Kidney (tissue), 13 donors: ENCODE measurements at regions not wholly inside any gene's neighbourhood (a gene's known extent, or its start where the extent isn't known, plus 50 kb on each side); places are given as distances from the start of the nearest gene placed in this dataset.

ENCODE experiments used
- DNase-seq, 5 donors: peaks; one replicate each; pipeline ENCODE4 v3.0.0-alpha.2; 2013 to 2020
- FAIRE-seq: peaks from 2 replicates; lab custom pipeline; 2012; peaks lifted over from hg19 to GRCh38; lab: Jason Lieb, UNC
- H3K27ac ChIP-seq, 2 donors: one replicate each; pipeline ENCODE4 v1.7.0; 2013; ENCODE audit warnings: low read depth in 2 of 2, low read length in 2 of 2, inconsistent platforms in 1 of 2
- H3K27me3 ChIP-seq: one replicate; pipeline ENCODE4 v1.7.1; 2013; ENCODE audit warnings: low read length, inconsistent platforms; ENCODE audit not compliant: control insufficient read depth, insufficient read depth
- H3K36me3 ChIP-seq, 3 donors: one replicate each; pipeline versions ENCODE4 v1.7.0 to v1.7.1; 2013; ENCODE audit warnings: low read length in 3 of 3, control low read depth in 1 of 3, inconsistent platforms in 1 of 3; ENCODE audit not compliant: insufficient read depth in 3 of 3, control insufficient read depth in 2 of 3
- H3K4me1 ChIP-seq, 3 donors: one replicate each; pipeline versions ENCODE4 v1.7.0 to v1.7.1; 2013; ENCODE audit warnings: low read length in 3 of 3, inconsistent platforms in 1 of 3, low read depth in 1 of 3; ENCODE audit not compliant: control insufficient read depth in 2 of 3, insufficient read depth in 2 of 3
- H3K4me3 ChIP-seq, 3 donors: one replicate each; pipeline versions ENCODE4 v1.7.0 to v1.8.1; 2013; ENCODE audit warnings: low read length in 3 of 3, control low read depth in 1 of 3, inconsistent platforms in 1 of 3
- H3K9ac ChIP-seq, 3 donors: one replicate each; pipeline versions ENCODE4 v1.7.0 to v1.7.1; 2013; ENCODE audit warnings: low read length in 3 of 3, control low read depth in 1 of 3, inconsistent platforms in 1 of 3
- H3K9me3 ChIP-seq, 3 donors: one replicate each; pipeline versions ENCODE4 v1.7.0 to v1.7.1; 2013; ENCODE audit warnings: low read length in 3 of 3, control low read depth in 1 of 3, inconsistent platforms in 1 of 3; ENCODE audit not compliant: control insufficient read depth in 2 of 3, insufficient read depth in 1 of 3
- intact Hi-C: fragments of 100-400 bp; cut with DNase I; formaldehyde crosslinking; loops from one replicate; pipeline ENCODE4 v1.11.1; 2022
- TF ChIP-seq, protein P1 (sequence below): IDR thresholded peaks from 3 replicates; pipeline ENCODE4 v1.5.1; 2012; ENCODE audit warnings: mild to moderate bottlenecking, moderate library complexity, borderline replicate concordance; ENCODE audit not compliant: insufficient read depth; ENCODE audit errors: extremely low read depth
- donor health status: control.
- donor health status: control.
- donor health status: control.
- donor health status: control.
- donor health status: control.
- donor health status: DM: yes; HTN: yes; CAD: no.
- donor health status: Normal renal cell carcinoma (clear cell type).

DNA sequence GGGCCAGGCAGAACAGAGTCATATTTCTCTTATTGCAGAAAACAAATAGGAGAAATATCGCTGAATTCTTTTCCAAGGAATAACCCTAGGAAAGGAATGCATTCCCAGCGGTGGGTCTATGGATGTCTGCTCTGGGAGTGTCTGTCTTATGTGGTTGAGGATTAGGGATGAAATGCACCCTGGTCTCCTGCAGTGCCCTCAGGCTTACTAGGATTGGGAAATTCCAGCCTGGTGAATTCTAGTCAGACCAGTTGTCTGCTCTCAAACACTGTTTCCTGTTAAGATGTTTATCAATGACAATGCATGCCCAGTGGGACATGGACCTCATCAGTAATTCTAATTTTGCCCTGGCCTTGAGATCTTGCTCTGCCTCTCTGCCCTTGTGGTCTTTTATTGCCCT, 136.1 kb upstream of the ELAVL2 start:
- H3K4me3 ChIP-seq, result no peak overlapping the region
- no peaks in the 10 kb centered on the region for H3K36me3 ChIP-seq
- H3K9me3 ChIP-seq, result no peaks in the 10 kb centered on the region
- TF ChIP-seq, protein P1, sequence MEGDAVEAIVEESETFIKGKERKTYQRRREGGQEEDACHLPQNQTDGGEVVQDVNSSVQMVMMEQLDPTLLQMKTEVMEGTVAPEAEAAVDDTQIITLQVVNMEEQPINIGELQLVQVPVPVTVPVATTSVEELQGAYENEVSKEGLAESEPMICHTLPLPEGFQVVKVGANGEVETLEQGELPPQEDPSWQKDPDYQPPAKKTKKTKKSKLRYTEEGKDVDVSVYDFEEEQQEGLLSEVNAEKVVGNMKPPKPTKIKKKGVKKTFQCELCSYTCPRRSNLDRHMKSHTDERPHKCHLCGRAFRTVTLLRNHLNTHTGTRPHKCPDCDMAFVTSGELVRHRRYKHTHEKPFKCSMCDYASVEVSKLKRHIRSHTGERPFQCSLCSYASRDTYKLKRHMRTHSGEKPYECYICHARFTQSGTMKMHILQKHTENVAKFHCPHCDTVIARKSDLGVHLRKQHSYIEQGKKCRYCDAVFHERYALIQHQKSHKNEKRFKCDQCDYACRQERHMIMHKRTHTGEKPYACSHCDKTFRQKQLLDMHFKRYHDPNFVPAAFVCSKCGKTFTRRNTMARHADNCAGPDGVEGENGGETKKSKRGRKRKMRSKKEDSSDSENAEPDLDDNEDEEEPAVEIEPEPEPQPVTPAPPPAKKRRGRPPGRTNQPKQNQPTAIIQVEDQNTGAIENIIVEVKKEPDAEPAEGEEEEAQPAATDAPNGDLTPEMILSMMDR, result no peak
- DNase-seq, result no peak
- H3K4me1 ChIP-seq, result no peaks in the 10 kb centered on the region
- H3K27ac ChIP-seq, result no peak overlapping the region
- no peak for FAIRE-seq
- intact Hi-C loops, result no loop called here
- H3K9ac ChIP-seq, result no peak overlapping the region
- no peaks in the 10 kb centered on the region for H3K27me3 ChIP-seq

DNA sequence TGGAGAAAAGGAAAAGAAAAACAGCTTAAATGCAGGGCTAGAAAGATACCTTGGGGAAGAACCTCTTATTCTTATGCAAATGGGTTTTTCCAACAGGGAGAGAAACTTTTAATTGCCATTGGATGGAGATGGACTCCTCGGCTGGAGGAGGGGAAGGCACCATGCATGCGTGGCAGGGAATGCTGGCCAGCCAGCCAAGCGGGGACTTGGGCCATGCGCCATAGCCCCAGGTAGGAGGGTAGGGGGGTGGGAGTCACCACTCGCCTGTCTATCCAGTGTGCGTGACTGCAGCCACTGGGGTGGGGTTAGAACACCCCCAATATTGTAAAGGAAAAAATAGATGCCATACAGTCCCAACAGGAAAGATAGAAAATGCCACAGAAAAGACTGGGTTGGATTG, 119.9 kb upstream of the ELAVL2 start:
- DNase-seq (no peak), FAIRE-seq (no peak)
- Histone ChIP-seq H3K36me3 (no peaks in the 10 kb centered on the region), H3K27ac (no peak overlapping the region), H3K9ac (no peak overlapping the region), H3K4me1 (no peaks in the 10 kb centered on the region), H3K4me3 (no peak overlapping the region), H3K27me3 (no peaks in the 10 kb centered on the region), H3K9me3 (peaks cover 0 to 18% (median 2%) of the 10 kb centered on the region in 3 donors)
- intact Hi-C loops, result no loop called here
- TF ChIP-seq, protein P1, result no peak

DNA sequence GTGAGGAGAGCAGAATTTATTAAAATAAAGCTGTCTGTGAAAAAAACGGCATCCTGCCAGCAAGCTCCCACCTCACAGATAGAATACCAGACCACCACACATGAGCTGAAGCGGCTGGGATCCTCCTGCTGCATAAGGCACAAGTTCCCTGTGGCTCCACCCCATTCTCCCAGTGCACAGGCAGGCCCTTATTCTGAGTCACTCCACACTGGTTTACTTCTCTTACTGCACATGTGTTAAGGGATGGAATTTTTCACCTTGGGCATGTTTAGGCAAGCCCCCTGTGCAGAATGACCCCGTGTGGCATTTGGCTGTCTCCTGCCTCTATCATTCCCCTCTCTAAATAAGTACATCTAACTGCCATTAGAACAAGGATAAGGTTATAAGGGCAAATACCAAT, 115.0 kb upstream of the ELAVL2 start:
- Histone ChIP-seq H3K27me3 (no peaks in the 10 kb centered on the region), H3K9ac (no peak overlapping the region), H3K27ac (no peak overlapping the region), H3K4me3 (no peak overlapping the region), H3K36me3 (no peaks in the 10 kb centered on the region), H3K9me3 (peaks cover 0 to 21% (median 2%) of the 10 kb centered on the region in 3 donors), H3K4me1 (no peaks in the 10 kb centered on the region)
- TF ChIP-seq, protein P1, result no peak
- DNase-seq, result no peak
- FAIRE-seq, result no peak
- intact Hi-C loops, result no loop called here

DNA sequence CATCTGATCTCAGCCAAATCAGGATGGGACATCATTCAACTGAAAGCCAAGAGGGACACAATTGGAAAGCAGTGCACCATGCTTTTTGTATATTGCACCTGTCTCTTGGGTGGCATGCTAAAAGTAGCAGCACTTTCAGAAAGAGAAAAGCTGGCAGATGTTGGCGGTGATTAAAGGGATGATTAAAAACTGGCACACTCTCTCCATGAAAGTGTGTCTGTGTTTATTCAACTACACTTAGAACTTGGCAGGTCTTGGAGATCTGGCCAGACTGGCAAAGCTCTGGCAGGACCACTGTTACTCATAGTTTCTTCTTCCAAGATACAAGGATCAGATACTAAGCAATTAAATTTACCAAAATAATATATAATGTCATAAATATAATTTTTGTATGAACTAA, 112.9 kb upstream of the ELAVL2 start:
- Histone ChIP-seq H3K9ac (no peak overlapping the region), H3K27me3 (no peaks in the 10 kb centered on the region), H3K27ac (no peak overlapping the region), H3K4me3 (no peak overlapping the region), H3K9me3 (peaks cover 0 to 6% (median 2%) of the 10 kb centered on the region in 3 donors), H3K4me1 (no peaks in the 10 kb centered on the region), H3K36me3 (no peaks in the 10 kb centered on the region)
- intact Hi-C loops, result no loop called here
- TF ChIP-seq, protein P1, result no peak
- no peak for FAIRE-seq
- DNase-seq, result no peak
